Caco-2 (cell line): ENCODE measurements at regions not wholly inside any gene's neighbourhood (a gene's known extent, or its start where the extent isn't known, plus 50 kb on each side); places are given as distances from the start of the nearest gene placed in this dataset.

Experiments used
- BruUV-seq: library from RNA; stranded (reverse); fragments of 400-500 nt; replicated peaks from 2 replicates; lab custom pipeline; 2021; lab: Mats Ljungman, UMichigan
- CTCF ChIA-PET: fragments of 300-600 bp; sonication (Branson Sonifier 250); formaldehyde crosslinking; loops from one replicate; lab custom pipeline; 2022; ENCODE audit warnings: antibody characterized with exemption; lab: Charles Lee
- POLR2A ChIA-PET: fragments of 300-600 bp; sonication (Branson Sonifier 250); formaldehyde crosslinking; loops from one replicate; lab custom pipeline; 2022; ENCODE audit warnings: antibody characterized with exemption; lab: Charles Lee
- DNase-seq, 2 experiments: peaks; one replicate each; pipeline versions ENCODE4 v3.0.0 to v3.0.0-alpha.2; 2020 to 2022
- H3K27me3 ChIP-seq: replicated peaks from 2 replicates; pipeline ENCODE4 v1.6.0; 2011; ENCODE audit warnings: low read length; ENCODE audit not compliant: control insufficient read depth, insufficient read depth
- H3K36me3 ChIP-seq: 2 replicates; pipeline ENCODE4 v1.5.1; 2011; ENCODE audit warnings: low read length; ENCODE audit not compliant: control insufficient read depth, insufficient read depth
- H3K4me1 ChIP-seq: fragments of 250-450 bp; sonication (Bioruptor Pico); 2 replicates; pipeline ENCODE4 v1.5.1; 2020; ENCODE audit warnings: mild to moderate bottlenecking
- H3K4me3 ChIP-seq: 2 replicates; pipeline ENCODE4 v1.5.1; 2011; ENCODE audit warnings: low read depth, mild to moderate bottlenecking, control low read depth, low read length
- H3K9me3 ChIP-seq: fragments of 250-450 bp; sonication (Bioruptor Pico); 2 replicates; pipeline ENCODE4 v1.5.1; 2020; ENCODE audit warnings: mild to moderate bottlenecking, moderate library complexity
- H3K27ac Mint-ChIP-seq: one replicate; pipeline ENCODE4 v1.8.0; 2022; ENCODE audit warnings: mixed read lengths; ENCODE audit not compliant: unreplicated experiment
- H3K27me3 Mint-ChIP-seq: one replicate; pipeline ENCODE4 v1.8.0; 2022; ENCODE audit warnings: mixed read lengths; ENCODE audit not compliant: insufficient read depth, unreplicated experiment
- H3K36me3 Mint-ChIP-seq: one replicate; pipeline ENCODE4 v1.8.0; 2022; ENCODE audit warnings: mild to moderate bottlenecking, mixed read lengths; ENCODE audit not compliant: insufficient read depth, unreplicated experiment
- H3K4me1 Mint-ChIP-seq: one replicate; pipeline ENCODE4 v1.8.0; 2022; ENCODE audit warnings: low read depth, mixed read lengths; ENCODE audit not compliant: unreplicated experiment
- H3K4me3 Mint-ChIP-seq: one replicate; pipeline ENCODE4 v1.8.0; 2022; ENCODE audit warnings: mild to moderate bottlenecking, moderate library complexity, mixed read lengths; ENCODE audit not compliant: unreplicated experiment
- H3K9me3 Mint-ChIP-seq: one replicate; pipeline ENCODE4 v1.8.0; 2022; ENCODE audit warnings: mixed read lengths; ENCODE audit not compliant: unreplicated experiment
- CTCF ChIP-seq, 2 experiments: fragments of 200-600 bp in 1 of 2; IDR thresholded peaks; 1 replicate in 1 of 2; 2 replicates in 1 of 2; pipeline versions ENCODE4 v1.5.1 to v1.8.0; 2011 to 2022; ENCODE audit warnings: antibody characterized with exemption in 1 of 2, control low read depth in 1 of 2, inconsistent platforms in 1 of 2, low read depth in 1 of 2, low read length in 1 of 2, mild to moderate bottlenecking in 1 of 2, moderate library complexity in 1 of 2; ENCODE audit not compliant: insufficient read depth in 1 of 2, severe bottlenecking in 1 of 2, unreplicated experiment in 1 of 2
- intact Hi-C: fragments of 100-400 bp; cut with micrococcal nuclease; formaldehyde crosslinking; loops from one replicate; pipeline ENCODE4 v1.10.0; 2022; ENCODE audit not compliant: unreplicated experiment

GRCh38 chr20:18916886-18917750 is 103.5 kb downstream of the SCP2D1 start:
- ChIA-PET CTCF (interaction anchor here (1.0 kb wide), 1 partner anchor 13 kb away, joined by 3 read pairs; no protein-coding TSS in a partner anchor), POLR2A (no interaction called here)
- no peak overlapping the region for H3K27ac Mint-ChIP-seq

GRCh38 chr20:18919996-18920395 is 106.4 kb downstream of the SCP2D1 start:
- peaks cover 9% of the 10 kb centered on the region; the same call in 1 of the 2 replicates for H3K4me1 ChIP-seq
- no peaks in the 10 kb centered on the region for H3K27me3 Mint-ChIP-seq
- ChIA-PET CTCF (no interaction called here), POLR2A (no interaction called here)
- H3K27ac Mint-ChIP-seq, result no peak overlapping the region
- intact Hi-C loops, result no loop called here
- TF ChIP-seq CTCF (IDR thresholded peaks at IDR 0.05; ENCODE audit: insufficient read depth in 1 of 2, low read depth in 1 of 2, low read length in 1 of 2, severe bottlenecking in 1 of 2, unreplicated experiment in 1 of 2), result no peak
- no peak overlapping the region for H3K4me3 Mint-ChIP-seq
- peaks cover 12% of the 10 kb centered on the region for H3K4me1 Mint-ChIP-seq
- no peak for DNase-seq
- H3K9me3 Mint-ChIP-seq, result peaks cover 9% of the 10 kb centered on the region
- H3K36me3 ChIP-seq, result no peaks in the 10 kb centered on the region
- H3K27me3 ChIP-seq, result no peaks in the 10 kb centered on the region
- no peak overlapping the region for H3K4me3 ChIP-seq
- no peaks in the 10 kb centered on the region for H3K36me3 Mint-ChIP-seq
- H3K9me3 ChIP-seq, result no peaks in the 10 kb centered on the region
- BruUV-seq, result no TSS peak

More at GRCh38 chr20:18916886-18917750, 103.5 kb downstream of the SCP2D1 start:
- H3K4me3 Mint-ChIP-seq, result no peak overlapping the region
- no peaks in the 10 kb centered on the region for H3K27me3 Mint-ChIP-seq
- peaks cover 12% of the 10 kb centered on the region for H3K4me1 Mint-ChIP-seq
- no TSS peak for BruUV-seq
- no peak for TF ChIP-seq CTCF (IDR thresholded peaks at IDR 0.05; ENCODE audit: insufficient read depth in 1 of 2, low read depth in 1 of 2, low read length in 1 of 2, severe bottlenecking in 1 of 2, unreplicated experiment in 1 of 2)
- peaks cover 10% of the 10 kb centered on the region for H3K9me3 Mint-ChIP-seq
- Histone ChIP-seq H3K4me1 (peaks cover 9% of the 10 kb centered on the region; the same call in 1 of the 2 replicates), H3K9me3 (no peaks in the 10 kb centered on the region), H3K36me3 (no peaks in the 10 kb centered on the region), H3K4me3 (no peak overlapping the region), H3K27me3 (no peaks in the 10 kb centered on the region)
- DNase-seq, result no peak
- H3K36me3 Mint-ChIP-seq, result no peaks in the 10 kb centered on the region
- intact Hi-C loops, result no loop called here

DNA sequence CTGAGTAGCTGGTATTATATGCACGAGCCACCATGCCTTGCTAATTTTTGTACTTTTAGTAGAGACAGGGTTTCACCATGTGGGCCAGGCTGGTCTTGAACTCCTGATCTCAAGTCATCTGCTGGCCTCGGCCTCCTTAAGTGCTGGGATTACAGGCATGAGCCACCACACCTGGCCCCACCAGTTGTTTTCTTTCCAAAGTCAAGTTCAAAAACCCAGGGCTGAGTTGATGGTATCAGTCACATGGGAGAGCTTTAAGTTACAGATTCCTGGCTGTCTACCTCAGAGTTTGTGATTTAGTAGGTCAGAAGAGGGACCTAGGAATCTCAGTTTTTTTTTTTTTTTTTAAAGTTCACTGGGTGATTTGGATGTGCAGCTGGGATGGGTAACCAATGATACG is 107.7 kb downstream of the SCP2D1 start:
- H3K27ac Mint-ChIP-seq, result no peak overlapping the region
- Histone ChIP-seq H3K36me3 (no peaks in the 10 kb centered on the region), H3K27me3 (no peaks in the 10 kb centered on the region), H3K4me1 (peaks cover 9% of the 10 kb centered on the region; the same call in 1 of the 2 replicates), H3K4me3 (no peak overlapping the region), H3K9me3 (no peaks in the 10 kb centered on the region)
- BruUV-seq, result no TSS peak
- H3K4me1 Mint-ChIP-seq, result peaks cover 12% of the 10 kb centered on the region
- no peak for TF ChIP-seq CTCF (IDR thresholded peaks at IDR 0.05; ENCODE audit: insufficient read depth in 1 of 2, low read depth in 1 of 2, low read length in 1 of 2, severe bottlenecking in 1 of 2, unreplicated experiment in 1 of 2)
- intact Hi-C loops, result no loop called here
- ChIA-PET POLR2A (no interaction called here), CTCF (interaction anchor here (0.6 kb wide), 1 partner anchor 10 kb away, joined by 3 read pairs; no protein-coding TSS in a partner anchor)
- H3K27me3 Mint-ChIP-seq, result no peaks in the 10 kb centered on the region
- H3K4me3 Mint-ChIP-seq, result no peak overlapping the region
- no peaks in the 10 kb centered on the region for H3K36me3 Mint-ChIP-seq
- H3K9me3 Mint-ChIP-seq, result no peaks in the 10 kb centered on the region
- no peak for DNase-seq
